ENCODE measurements at regions not wholly inside any gene's neighbourhood (a gene's known extent, or its start where the extent isn't known, plus 50 kb on each side); places are given as distances from the start of the nearest gene placed in this dataset.

DNA sequence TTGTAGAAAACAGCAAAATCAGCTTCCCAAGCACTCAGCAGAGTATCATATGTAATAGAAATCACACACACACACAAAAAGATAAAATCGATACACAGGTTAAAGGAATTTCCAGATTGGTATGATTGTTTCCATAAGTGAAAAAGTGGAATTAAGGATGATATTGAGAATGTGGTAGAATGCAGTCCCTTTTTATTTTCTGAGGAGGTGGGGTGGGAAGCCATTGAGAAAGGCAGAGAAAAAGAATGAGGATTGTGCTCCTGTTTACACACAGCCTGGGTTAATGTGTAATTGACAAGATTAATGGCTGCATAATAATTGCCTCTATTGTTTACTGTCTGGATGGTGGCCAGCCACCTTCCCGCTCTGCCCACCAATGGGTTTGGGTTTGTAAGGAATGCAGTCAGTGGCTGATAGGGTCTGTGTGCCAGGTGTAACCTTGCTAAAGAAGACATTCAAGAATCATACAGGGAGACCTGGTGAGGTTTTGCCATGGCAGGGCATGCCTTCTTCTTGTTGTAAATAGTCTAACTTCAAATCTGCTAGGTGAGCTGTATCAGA, 177.2 kb upstream of the MAP3K1 start (continued):
- TF ChIP-seq, protein P1, sequence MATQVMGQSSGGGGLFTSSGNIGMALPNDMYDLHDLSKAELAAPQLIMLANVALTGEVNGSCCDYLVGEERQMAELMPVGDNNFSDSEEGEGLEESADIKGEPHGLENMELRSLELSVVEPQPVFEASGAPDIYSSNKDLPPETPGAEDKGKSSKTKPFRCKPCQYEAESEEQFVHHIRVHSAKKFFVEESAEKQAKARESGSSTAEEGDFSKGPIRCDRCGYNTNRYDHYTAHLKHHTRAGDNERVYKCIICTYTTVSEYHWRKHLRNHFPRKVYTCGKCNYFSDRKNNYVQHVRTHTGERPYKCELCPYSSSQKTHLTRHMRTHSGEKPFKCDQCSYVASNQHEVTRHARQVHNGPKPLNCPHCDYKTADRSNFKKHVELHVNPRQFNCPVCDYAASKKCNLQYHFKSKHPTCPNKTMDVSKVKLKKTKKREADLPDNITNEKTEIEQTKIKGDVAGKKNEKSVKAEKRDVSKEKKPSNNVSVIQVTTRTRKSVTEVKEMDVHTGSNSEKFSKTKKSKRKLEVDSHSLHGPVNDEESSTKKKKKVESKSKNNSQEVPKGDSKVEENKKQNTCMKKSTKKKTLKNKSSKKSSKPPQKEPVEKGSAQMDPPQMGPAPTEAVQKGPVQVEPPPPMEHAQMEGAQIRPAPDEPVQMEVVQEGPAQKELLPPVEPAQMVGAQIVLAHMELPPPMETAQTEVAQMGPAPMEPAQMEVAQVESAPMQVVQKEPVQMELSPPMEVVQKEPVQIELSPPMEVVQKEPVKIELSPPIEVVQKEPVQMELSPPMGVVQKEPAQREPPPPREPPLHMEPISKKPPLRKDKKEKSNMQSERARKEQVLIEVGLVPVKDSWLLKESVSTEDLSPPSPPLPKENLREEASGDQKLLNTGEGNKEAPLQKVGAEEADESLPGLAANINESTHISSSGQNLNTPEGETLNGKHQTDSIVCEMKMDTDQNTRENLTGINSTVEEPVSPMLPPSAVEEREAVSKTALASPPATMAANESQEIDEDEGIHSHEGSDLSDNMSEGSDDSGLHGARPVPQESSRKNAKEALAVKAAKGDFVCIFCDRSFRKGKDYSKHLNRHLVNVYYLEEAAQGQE (IDR thresholded peaks at IDR 0.05; ENCODE audit: borderline replicate concordance), result no peak
- TF ChIP-seq, protein P1 (CRISPR knock-in tag; IDR thresholded peaks at IDR 0.05; ENCODE audit: low read depth), result no peak
- TF ChIP-seq, protein P2, sequence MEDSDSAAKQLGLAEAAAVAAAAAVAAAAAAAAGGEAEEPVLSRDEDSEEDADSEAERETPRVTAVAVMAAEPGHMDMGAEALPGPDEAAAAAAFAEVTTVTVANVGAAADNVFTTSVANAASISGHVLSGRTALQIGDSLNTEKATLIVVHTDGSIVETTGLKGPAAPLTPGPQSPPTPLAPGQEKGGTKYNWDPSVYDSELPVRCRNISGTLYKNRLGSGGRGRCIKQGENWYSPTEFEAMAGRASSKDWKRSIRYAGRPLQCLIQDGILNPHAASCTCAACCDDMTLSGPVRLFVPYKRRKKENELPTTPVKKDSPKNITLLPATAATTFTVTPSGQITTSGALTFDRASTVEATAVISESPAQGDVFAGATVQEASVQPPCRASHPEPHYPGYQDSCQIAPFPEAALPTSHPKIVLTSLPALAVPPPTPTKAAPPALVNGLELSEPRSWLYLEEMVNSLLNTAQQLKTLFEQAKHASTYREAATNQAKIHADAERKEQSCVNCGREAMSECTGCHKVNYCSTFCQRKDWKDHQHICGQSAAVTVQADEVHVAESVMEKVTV (CRISPR knock-in tag; IDR thresholded peaks at IDR 0.05), result no peak
- TF ChIP-seq TCF7 (IDR thresholded peaks at IDR 0.05; ENCODE audit: borderline replicate concordance), result no peak
- TF ChIP-seq, protein P3, sequence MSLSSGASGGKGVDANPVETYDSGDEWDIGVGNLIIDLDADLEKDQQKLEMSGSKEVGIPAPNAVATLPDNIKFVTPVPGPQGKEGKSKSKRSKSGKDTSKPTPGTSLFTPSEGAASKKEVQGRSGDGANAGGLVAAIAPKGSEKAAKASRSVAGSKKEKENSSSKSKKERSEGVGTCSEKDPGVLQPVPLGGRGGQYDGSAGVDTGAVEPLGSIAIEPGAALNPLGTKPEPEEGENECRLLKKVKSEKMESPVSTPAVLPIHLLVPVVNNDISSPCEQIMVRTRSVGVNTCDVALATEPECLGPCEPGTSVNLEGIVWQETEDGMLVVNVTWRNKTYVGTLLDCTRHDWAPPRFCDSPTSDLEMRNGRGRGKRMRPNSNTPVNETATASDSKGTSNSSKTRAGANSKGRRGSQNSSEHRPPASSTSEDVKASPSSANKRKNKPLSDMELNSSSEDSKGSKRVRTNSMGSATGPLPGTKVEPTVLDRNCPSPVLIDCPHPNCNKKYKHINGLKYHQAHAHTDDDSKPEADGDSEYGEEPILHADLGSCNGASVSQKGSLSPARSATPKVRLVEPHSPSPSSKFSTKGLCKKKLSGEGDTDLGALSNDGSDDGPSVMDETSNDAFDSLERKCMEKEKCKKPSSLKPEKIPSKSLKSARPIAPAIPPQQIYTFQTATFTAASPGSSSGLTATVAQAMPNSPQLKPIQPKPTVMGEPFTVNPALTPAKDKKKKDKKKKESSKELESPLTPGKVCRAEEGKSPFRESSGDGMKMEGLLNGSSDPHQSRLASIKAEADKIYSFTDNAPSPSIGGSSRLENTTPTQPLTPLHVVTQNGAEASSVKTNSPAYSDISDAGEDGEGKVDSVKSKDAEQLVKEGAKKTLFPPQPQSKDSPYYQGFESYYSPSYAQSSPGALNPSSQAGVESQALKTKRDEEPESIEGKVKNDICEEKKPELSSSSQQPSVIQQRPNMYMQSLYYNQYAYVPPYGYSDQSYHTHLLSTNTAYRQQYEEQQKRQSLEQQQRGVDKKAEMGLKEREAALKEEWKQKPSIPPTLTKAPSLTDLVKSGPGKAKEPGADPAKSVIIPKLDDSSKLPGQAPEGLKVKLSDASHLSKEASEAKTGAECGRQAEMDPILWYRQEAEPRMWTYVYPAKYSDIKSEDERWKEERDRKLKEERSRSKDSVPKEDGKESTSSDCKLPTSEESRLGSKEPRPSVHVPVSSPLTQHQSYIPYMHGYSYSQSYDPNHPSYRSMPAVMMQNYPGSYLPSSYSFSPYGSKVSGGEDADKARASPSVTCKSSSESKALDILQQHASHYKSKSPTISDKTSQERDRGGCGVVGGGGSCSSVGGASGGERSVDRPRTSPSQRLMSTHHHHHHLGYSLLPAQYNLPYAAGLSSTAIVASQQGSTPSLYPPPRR (CRISPR knock-in tag; IDR thresholded peaks at IDR 0.05; ENCODE audit: borderline replicate concordance), result no peak

All from K562 (cell line).